Calu3 (cell line): ENCODE measurements at regions not wholly inside any gene's neighbourhood (a gene's known extent, or its start where the extent isn't known, plus 50 kb on each side); places are given as distances from the start of the nearest gene placed in this dataset.

Source experiments
- BruUV-seq: library from RNA; stranded (reverse); fragments of 400-500 nt; replicated peaks from 2 replicates; lab custom pipeline; 2021; lab: Mats Ljungman, UMichigan
- CTCF ChIA-PET: fragments of 300-600 bp; sonication (Branson Sonifier 250); formaldehyde crosslinking; loops from one replicate; lab custom pipeline; 2022; ENCODE audit warnings: antibody characterized with exemption; lab: Charles Lee
- DNase-seq: peaks from one replicate; pipeline ENCODE4 v3.0.0; 2022
- H3K27ac Mint-ChIP-seq: one replicate; pipeline ENCODE4 v1.8.0; 2022; ENCODE audit warnings: mixed read lengths; ENCODE audit not compliant: unreplicated experiment
- H3K27me3 Mint-ChIP-seq: one replicate; pipeline ENCODE4 v1.8.0; 2022; ENCODE audit warnings: mixed read lengths; ENCODE audit not compliant: unreplicated experiment
- H3K36me3 Mint-ChIP-seq: one replicate; pipeline ENCODE4 v1.8.0; 2022; ENCODE audit warnings: mild to moderate bottlenecking, moderate library complexity, mixed read lengths; ENCODE audit not compliant: insufficient read depth, unreplicated experiment
- H3K4me1 Mint-ChIP-seq: one replicate; pipeline ENCODE4 v1.8.0; 2022; ENCODE audit warnings: mild to moderate bottlenecking, low read depth, mixed read lengths; ENCODE audit not compliant: unreplicated experiment
- H3K4me3 Mint-ChIP-seq: one replicate; pipeline ENCODE4 v1.8.0; 2022; ENCODE audit warnings: mild to moderate bottlenecking, low read depth, moderate library complexity, mixed read lengths; ENCODE audit not compliant: unreplicated experiment
- H3K9me3 Mint-ChIP-seq: one replicate; pipeline ENCODE4 v1.8.0; 2022; ENCODE audit warnings: low read depth, mixed read lengths; ENCODE audit not compliant: unreplicated experiment
- CTCF ChIP-seq: fragments of 200-600 bp; IDR thresholded peaks from one replicate; pipeline ENCODE4 v1.8.0; 2022; ENCODE audit warnings: antibody characterized with exemption; ENCODE audit not compliant: unreplicated experiment
- intact Hi-C: fragments of 100-400 bp; cut with micrococcal nuclease; formaldehyde crosslinking; loops from one replicate; pipeline ENCODE4 v1.10.0; 2022; ENCODE audit not compliant: unreplicated experiment

DNA sequence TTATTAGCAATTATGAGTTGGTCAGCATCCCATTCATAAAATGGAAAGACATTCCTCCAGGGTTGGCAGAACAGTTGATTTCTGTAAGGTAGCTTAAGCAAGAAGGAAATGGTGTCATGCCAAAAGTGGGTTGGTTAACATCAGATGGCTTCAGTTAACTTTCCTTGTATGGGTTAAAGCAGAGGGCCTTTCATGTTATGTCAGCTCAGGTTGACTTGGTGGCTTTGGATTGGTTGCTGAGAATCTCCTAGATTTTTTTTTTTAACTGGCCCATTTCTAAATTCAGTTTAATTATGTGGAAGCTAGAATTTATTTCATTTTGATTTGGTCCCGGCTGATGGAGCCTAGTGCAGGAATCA lies 87.8 kb downstream of the BBS10 start:
- Mint-ChIP-seq H3K4me1 (peaks cover 13% of the 10 kb centered on the region), H3K9me3 (peaks cover 2% of the 10 kb centered on the region), H3K36me3 (no peaks in the 10 kb centered on the region), H3K4me3 (no peak overlapping the region), H3K27ac (no peak overlapping the region), H3K27me3 (no peaks in the 10 kb centered on the region)
- DNase-seq, result no peak
- no TSS peak for BruUV-seq
- intact Hi-C loops, result no loop called here
- no peak for TF ChIP-seq CTCF
- CTCF ChIA-PET, result interaction anchor here (0.7 to 1.0 kb wide), 2 partner anchors 9 to 162 kb away, joined by 3 read pairs; no protein-coding TSS in a partner anchor

DNA sequence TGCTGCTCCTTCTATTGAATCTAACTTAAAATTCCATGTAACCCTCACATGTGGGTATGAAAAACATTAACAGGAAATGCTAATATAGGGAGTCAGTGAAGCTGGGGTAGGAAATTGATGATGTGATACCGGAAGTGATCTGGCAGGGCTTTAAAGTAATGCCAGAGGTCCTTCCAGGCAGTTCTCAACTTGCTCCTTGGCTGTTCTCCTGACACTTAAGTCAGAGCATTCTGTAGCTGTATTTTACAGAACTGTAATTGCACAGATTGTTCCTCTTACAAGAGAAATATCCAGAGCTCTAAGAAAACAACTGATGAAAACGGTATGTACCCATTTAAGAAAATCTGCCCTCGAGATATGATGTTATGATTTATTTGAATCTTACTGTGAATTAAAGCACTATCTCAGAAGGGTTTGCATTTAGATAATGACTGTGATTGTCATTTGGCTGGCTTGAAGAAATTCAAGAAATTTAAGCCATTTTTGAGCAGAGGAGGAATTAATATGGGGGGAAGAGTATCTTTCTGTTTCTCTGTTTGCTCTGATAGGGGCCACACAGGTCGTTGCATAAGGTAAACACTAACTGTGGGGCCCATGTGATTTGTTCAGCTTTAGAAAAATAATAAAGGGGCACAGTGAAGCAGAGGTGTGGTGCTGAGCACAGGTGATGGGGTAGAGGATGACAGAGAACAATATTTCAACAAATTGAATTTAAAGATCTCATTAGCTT lies 88.4 kb downstream of the BBS10 start:
- no peak overlapping the region for H3K27ac Mint-ChIP-seq
- H3K4me1 Mint-ChIP-seq, result peaks cover 13% of the 10 kb centered on the region
- DNase-seq, result no peak
- intact Hi-C loops, result no loop called here
- TF ChIP-seq CTCF, result no peak
- peaks cover 2% of the 10 kb centered on the region for H3K9me3 Mint-ChIP-seq
- no TSS peak for BruUV-seq
- H3K36me3 Mint-ChIP-seq, result no peaks in the 10 kb centered on the region
- H3K4me3 Mint-ChIP-seq, result no peak overlapping the region
- CTCF ChIA-PET, result interaction anchor here (0.7 to 1.0 kb wide), 2 partner anchors 10 to 162 kb away, joined by 3 read pairs; no protein-coding TSS in a partner anchor
- H3K27me3 Mint-ChIP-seq, result no peaks in the 10 kb centered on the region

DNA sequence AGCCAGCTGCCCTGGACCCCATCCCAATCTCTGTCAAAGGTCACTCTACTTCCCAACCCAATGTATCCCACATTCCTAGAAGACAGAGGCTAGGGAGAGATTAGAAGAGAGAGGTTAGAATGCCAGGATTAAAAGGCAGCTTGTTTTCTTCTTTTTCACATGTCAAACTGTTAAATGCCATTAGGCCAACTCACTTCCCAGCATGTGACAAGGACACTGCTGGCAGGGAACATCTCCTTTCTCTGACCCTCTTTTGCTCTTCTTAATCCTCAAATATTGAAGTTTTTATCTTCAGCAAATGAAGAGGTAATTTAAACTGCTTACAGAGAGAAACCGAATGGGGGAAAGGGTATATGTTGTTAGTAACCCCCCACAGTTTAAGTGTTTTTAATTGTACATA lies 89.1 kb downstream of the BBS10 start:
- BruUV-seq, result no TSS peak
- no peak for TF ChIP-seq CTCF
- intact Hi-C loops, result no loop called here
- H3K4me1 Mint-ChIP-seq, result peaks cover 13% of the 10 kb centered on the region
- DNase-seq, result no peak
- no peak overlapping the region for H3K27ac Mint-ChIP-seq
- CTCF ChIA-PET, result interaction anchor here (0.6 kb wide), 1 partner anchor 12 kb away, joined by 3 read pairs; no protein-coding TSS in a partner anchor
- H3K36me3 Mint-ChIP-seq, result no peaks in the 10 kb centered on the region
- H3K27me3 Mint-ChIP-seq, result no peaks in the 10 kb centered on the region
- H3K4me3 Mint-ChIP-seq, result no peak overlapping the region
- peaks cover 2% of the 10 kb centered on the region for H3K9me3 Mint-ChIP-seq

DNA sequence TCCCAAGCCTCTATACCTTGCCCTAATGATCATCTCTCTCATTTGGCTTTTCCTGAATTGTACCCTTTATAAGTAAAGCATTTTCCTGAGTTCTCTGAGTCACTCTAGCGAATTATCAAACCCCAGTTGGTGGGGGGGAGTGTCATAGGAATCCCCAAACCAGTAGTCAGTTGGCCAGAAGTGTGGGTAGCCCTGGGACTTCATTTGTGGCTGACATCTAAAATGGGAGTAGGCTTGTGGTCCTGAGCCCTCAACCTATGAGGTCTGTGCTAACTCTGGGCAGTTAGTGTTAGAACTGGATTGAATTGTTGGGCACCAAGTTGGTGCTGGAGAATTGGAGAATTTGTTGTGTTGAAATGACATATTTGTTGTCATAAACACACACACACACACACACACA lies 91.3 kb downstream of the BBS10 start:
- Mint-ChIP-seq H3K36me3 (no peaks in the 10 kb centered on the region), H3K9me3 (peaks cover under 1% of the 10 kb centered on the region), H3K27ac (no peak overlapping the region), H3K27me3 (no peaks in the 10 kb centered on the region), H3K4me1 (peaks cover 13% of the 10 kb centered on the region), H3K4me3 (no peak overlapping the region)
- TF ChIP-seq CTCF, result no peak
- no TSS peak for BruUV-seq
- DNase-seq, result no peak
- CTCF ChIA-PET, result interaction anchor here (0.6 kb wide), 1 partner anchor 116 kb away, joined by 4 read pairs; no protein-coding TSS in a partner anchor
- intact Hi-C loops, result no loop called here
